Femur (tissue), 1 donor: ENCODE measurements at regions not wholly inside any gene's neighbourhood (a gene's known extent, or its start where the extent isn't known, plus 50 kb on each side); places are given as distances from the start of the nearest gene placed in this dataset.
"Not testable (repeated sequence)": the region's sequence is repeated elsewhere in the genome, so short reads cannot be mapped to it uniquely, and the experiment has no call there.

ENCODE experiments used
- DNase-seq: peaks from one replicate; pipeline ENCODE4 v3.0.0-alpha.2; 2017

- not testable (repeated sequence) for DNase-seq
Observed at GRCh38 chr10:38364073-38364472, 269.9 kb downstream of the ZNF37A start.

- DNase-seq, result not testable (repeated sequence)
Observed at GRCh38 chr10:38365917-38366316, 271.8 kb downstream of the ZNF37A start.

GRCh38 chr10:38383800-38384199 lies 289.7 kb downstream of the ZNF37A start:
- DNase-seq, result not testable (repeated sequence)

- DNase-seq, result not testable (repeated sequence)
Observed at GRCh38 chr10:38386869-38387268, 292.7 kb downstream of the ZNF37A start.

GRCh38 chr10:38390725-38391124 lies 296.6 kb downstream of the ZNF37A start:
- not testable (repeated sequence) for DNase-seq

GRCh38 chr10:38395465-38395864 lies 301.3 kb downstream of the ZNF37A start:
- not testable (repeated sequence) for DNase-seq

- DNase-seq, result not testable (repeated sequence)
Observed at GRCh38 chr10:38396178-38396954, 302.2 kb downstream of the ZNF37A start.

- peak; percentile 21 for DNase-seq
Observed at GRCh38 chr10:38401565-38401964, 307.4 kb downstream of the ZNF37A start.

GRCh38 chr10:38402442-38403346 lies 308.6 kb downstream of the ZNF37A start:
- DNase-seq, result peak; percentile 95

- DNase-seq, result peak; percentile 33
Observed at GRCh38 chr10:38403347-38404117, 309.4 kb downstream of the ZNF37A start.

- not testable (repeated sequence) for DNase-seq
Observed at GRCh38 chr10:38423634-38424033, 329.5 kb downstream of the ZNF37A start.

GRCh38 chr10:38430242-38430641 lies 336.1 kb downstream of the ZNF37A start:
- not testable (repeated sequence) for DNase-seq

- DNase-seq, result not testable (repeated sequence)
Observed at GRCh38 chr10:38437359-38437758, 343.2 kb downstream of the ZNF37A start.

GRCh38 chr10:38448614-38449355 lies 354.6 kb downstream of the ZNF37A start:
- DNase-seq, result not testable (repeated sequence)

- not testable (repeated sequence) for DNase-seq
Observed at GRCh38 chr10:38449618-38450017, 355.5 kb downstream of the ZNF37A start.

- not testable (repeated sequence) for DNase-seq
Observed at GRCh38 chr10:38450372-38451057, 356.4 kb downstream of the ZNF37A start.

GRCh38 chr10:38451306-38451967 lies 357.3 kb downstream of the ZNF37A start:
- not testable (repeated sequence) for DNase-seq
